Gastrocnemius medialis (tissue), 4 donors: ENCODE measurements at regions not wholly inside any gene's neighbourhood (a gene's known extent, or its start where the extent isn't known, plus 50 kb on each side); places are given as distances from the start of the nearest gene placed in this dataset.

Experiments
- ATAC-seq, 2 donors: fragments of 150-250 bp; one replicate each; pipeline ENCODE4 v1.9.1; 2016
- DNase-seq, 2 donors: peaks; one replicate each; pipeline ENCODE4 v3.0.0-alpha.2; 2019
- H3K27ac ChIP-seq, 4 donors: fragments of 200-600 bp; sonication (generic); 1 replicate in 1 of 4; 2 replicates in 3 of 4; pipeline ENCODE4 v1.5.1; 2016 to 2018; ENCODE audit warnings: mild to moderate bottlenecking in 2 of 4, moderate library complexity in 1 of 4
- H3K27me3 ChIP-seq, 3 donors: fragments of 200-600 bp; sonication (generic) in 2 of 3; 1 replicate in 1 of 3; 2 replicates in 2 of 3; pipeline versions ENCODE4 v1.5.1 to v1.6.0; 2016 to 2019; ENCODE audit warnings: mild to moderate bottlenecking in 1 of 3, moderate library complexity in 1 of 3
- H3K36me3 ChIP-seq, 2 donors: fragments of 200-600 bp; sonication (generic) in 1 of 2; one replicate each; pipeline ENCODE4 v1.5.1; 2017 to 2018
- H3K4me1 ChIP-seq, 2 donors: fragments of 200-600 bp; sonication (generic) in 1 of 2; one replicate each; pipeline ENCODE4 v1.5.1; 2016 to 2017; ENCODE audit warnings: mild to moderate bottlenecking in 2 of 2
- H3K4me3 ChIP-seq, 4 donors: fragments of 200-600 bp; sonication (generic) in 3 of 4; 1 replicate in 1 of 4; 2 replicates in 3 of 4; pipeline ENCODE4 v1.5.1; 2016 to 2019; ENCODE audit warnings: mild to moderate bottlenecking in 2 of 4
- H3K9me3 ChIP-seq, 3 donors: fragments of 200-600 bp; sonication (generic) in 2 of 3; 1 replicate in 1 of 3; 2 replicates in 2 of 3; pipeline ENCODE4 v1.5.1; 2016 to 2019
- POLR2A ChIP-seq, 2 donors: fragments of 450-650 bp; IDR thresholded peaks; one replicate each; pipeline ENCODE4 v1.6.1; 2017; ENCODE audit warnings: antibody characterized with exemption in 2 of 2, mild to moderate bottlenecking in 2 of 2, moderate library complexity in 2 of 2
- in situ Hi-C, 4 donors: fragments of 200-750 bp; cut with MboI; loops; one replicate each; pipeline versions ENCODE4 v1.15.0 to v1.8.0; 2017; ENCODE audit warnings: low sequenced_read_pairs in 4 of 4
- intact Hi-C: fragments of 100-400 bp; cut with DNase I; formaldehyde crosslinking; loops from one replicate; pipeline ENCODE4 v1.15.1; 2023; ENCODE audit warnings: low total_unique reads
- TF ChIP-seq, protein P1 (sequence below), 5 experiments: fragments of 450-650 bp in 3 of 5; fragments of 200-600 bp in 2 of 5; sonication (generic) in 2 of 5; IDR thresholded peaks in 4 of 5; conservative IDR thresholded peaks in 1 of 5; 1 replicate in 4 of 5; 2 replicates in 1 of 5; pipeline ENCODE4 v1.5.1; 2016 to 2019; ENCODE audit warnings: antibody characterized with exemption in 5 of 5, mild to moderate bottlenecking in 3 of 5, moderate library complexity in 3 of 5

- TF ChIP-seq POLR2A (IDR thresholded peaks at IDR 0.05), result no peak
- TF ChIP-seq, protein P1, sequence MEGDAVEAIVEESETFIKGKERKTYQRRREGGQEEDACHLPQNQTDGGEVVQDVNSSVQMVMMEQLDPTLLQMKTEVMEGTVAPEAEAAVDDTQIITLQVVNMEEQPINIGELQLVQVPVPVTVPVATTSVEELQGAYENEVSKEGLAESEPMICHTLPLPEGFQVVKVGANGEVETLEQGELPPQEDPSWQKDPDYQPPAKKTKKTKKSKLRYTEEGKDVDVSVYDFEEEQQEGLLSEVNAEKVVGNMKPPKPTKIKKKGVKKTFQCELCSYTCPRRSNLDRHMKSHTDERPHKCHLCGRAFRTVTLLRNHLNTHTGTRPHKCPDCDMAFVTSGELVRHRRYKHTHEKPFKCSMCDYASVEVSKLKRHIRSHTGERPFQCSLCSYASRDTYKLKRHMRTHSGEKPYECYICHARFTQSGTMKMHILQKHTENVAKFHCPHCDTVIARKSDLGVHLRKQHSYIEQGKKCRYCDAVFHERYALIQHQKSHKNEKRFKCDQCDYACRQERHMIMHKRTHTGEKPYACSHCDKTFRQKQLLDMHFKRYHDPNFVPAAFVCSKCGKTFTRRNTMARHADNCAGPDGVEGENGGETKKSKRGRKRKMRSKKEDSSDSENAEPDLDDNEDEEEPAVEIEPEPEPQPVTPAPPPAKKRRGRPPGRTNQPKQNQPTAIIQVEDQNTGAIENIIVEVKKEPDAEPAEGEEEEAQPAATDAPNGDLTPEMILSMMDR (IDR thresholded peaks at IDR 0.05 in 4 of 5, conservative IDR thresholded peaks at IDR 0.05 in 1 of 5), result no peak
- no peak for ATAC-seq
- intact Hi-C loops, result no loop called here
- Histone ChIP-seq H3K27ac (no peak overlapping the region), H3K4me1 (no peaks in the 10 kb centered on the region), H3K9me3 (no peaks in the 10 kb centered on the region), H3K36me3 (no peaks in the 10 kb centered on the region), H3K4me3 (no peak overlapping the region), H3K27me3 (no peaks in the 10 kb centered on the region)
- in situ Hi-C loops, result no loop called here
- DNase-seq, result no peak
Observed at GRCh38 chr4:104411502-104411901, 83.2 kb downstream of the CXXC4 start.

- no peaks in the 10 kb centered on the region for H3K9me3 ChIP-seq
- no peak for DNase-seq
- H3K4me3 ChIP-seq, result no peak overlapping the region
- intact Hi-C loops, result no loop called here
- in situ Hi-C loops, result no loop called here
- no peaks in the 10 kb centered on the region for H3K27me3 ChIP-seq
- no peak overlapping the region for H3K27ac ChIP-seq
- TF ChIP-seq, protein P1 (IDR thresholded peaks at IDR 0.05 in 4 of 5, conservative IDR thresholded peaks at IDR 0.05 in 1 of 5), result no peak
- TF ChIP-seq POLR2A (IDR thresholded peaks at IDR 0.05), result no peak
- no peaks in the 10 kb centered on the region for H3K36me3 ChIP-seq
- ATAC-seq, result no peak
- peaks cover 0 to 5% of the 10 kb centered on the region in 2 donors for H3K4me1 ChIP-seq
Observed at GRCh38 chr4:104408878-104409277, 85.8 kb downstream of the CXXC4 start.

DNA sequence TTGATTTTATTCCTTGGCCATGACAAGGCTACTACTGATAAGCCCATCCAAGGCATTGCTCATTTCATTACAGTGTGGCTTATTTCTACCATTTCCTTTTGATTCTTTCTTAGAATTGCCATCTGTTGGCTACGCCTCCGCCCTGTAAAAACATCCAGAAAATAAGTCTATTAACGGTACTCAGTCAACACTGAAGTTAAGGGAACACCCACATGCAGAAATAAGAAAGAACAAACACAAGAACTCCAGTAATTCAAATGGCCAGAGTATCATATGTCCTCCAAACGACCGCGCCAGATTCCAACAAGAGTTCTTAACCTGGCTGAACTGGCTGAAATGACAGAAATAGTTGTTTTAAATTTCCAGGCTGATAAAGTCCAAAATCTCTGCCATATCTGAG is 90.3 kb downstream of the CXXC4 start:
- DNase-seq, result no peak
- in situ Hi-C loops (no loop called here), intact Hi-C loops (no loop called here)
- ATAC-seq, result no peak
- Histone ChIP-seq H3K9me3 (no peaks in the 10 kb centered on the region), H3K27ac (no peak overlapping the region), H3K4me3 (no peak overlapping the region), H3K36me3 (no peaks in the 10 kb centered on the region), H3K4me1 (peaks cover 0 to 5% of the 10 kb centered on the region in 2 donors), H3K27me3 (no peaks in the 10 kb centered on the region)
- TF ChIP-seq POLR2A (IDR thresholded peaks at IDR 0.05), result no peak
- TF ChIP-seq, protein P1 (IDR thresholded peaks at IDR 0.05 in 4 of 5, conservative IDR thresholded peaks at IDR 0.05 in 1 of 5), result no peak

GRCh38 chr4:104395168-104395614 is 99.5 kb downstream of the CXXC4 start:
- in situ Hi-C loops (no loop called here), intact Hi-C loops (no loop called here)
- H3K4me1 ChIP-seq, result peaks cover 4 to 5% of the 10 kb centered on the region in 2 donors
- H3K9me3 ChIP-seq, result no peaks in the 10 kb centered on the region
- DNase-seq (no peak), ATAC-seq (no peak)
- H3K27ac ChIP-seq, result no peak overlapping the region
- H3K4me3 ChIP-seq, result no peak overlapping the region
- H3K36me3 ChIP-seq, result no peaks in the 10 kb centered on the region
- TF ChIP-seq POLR2A (IDR thresholded peaks at IDR 0.05), result no peak
- H3K27me3 ChIP-seq, result no peaks in the 10 kb centered on the region

- ATAC-seq (no peak), DNase-seq (no peak)
- intact Hi-C loops, result no loop called here
- Histone ChIP-seq H3K27ac (no peak overlapping the region), H3K4me3 (no peak overlapping the region), H3K36me3 (no peaks in the 10 kb centered on the region), H3K9me3 (no peaks in the 10 kb centered on the region), H3K4me1 (peaks cover 4 to 5% of the 10 kb centered on the region in 2 donors), H3K27me3 (no peaks in the 10 kb centered on the region)
- in situ Hi-C loops, result no loop called here
- TF ChIP-seq, protein P1 (IDR thresholded peaks at IDR 0.05 in 4 of 5, conservative IDR thresholded peaks at IDR 0.05 in 1 of 5), result no peak
- no peak for TF ChIP-seq POLR2A (IDR thresholded peaks at IDR 0.05)
Observed at GRCh38 chr4:104394406-104395167, 100.1 kb downstream of the CXXC4 start.
